ENCODE measurements at regions not wholly inside any gene's neighbourhood (a gene's known extent, or its start where the extent isn't known, plus 50 kb on each side); places are given as distances from the start of the nearest gene placed in this dataset.

GRCh38 chr2:226640501-226640900 is 159.1 kb downstream of the IRS1 start:
- TF ChIP-seq CTCF (conservative IDR thresholded peaks at IDR 0.05; ENCODE audit: control insufficient read depth, insufficient read depth, low read depth, low read length): no peak
- no peak overlapping the region for H3K4me3 ChIP-seq (ENCODE audit: control insufficient read depth, low read depth, low read length)
- no peak for DNase-seq (ENCODE audit: low read depth)

GRCh38 chr2:226639550-226639949 is 160.1 kb downstream of the IRS1 start:
- DNase-seq (ENCODE audit: low read depth): no peak
- no peak for TF ChIP-seq CTCF (conservative IDR thresholded peaks at IDR 0.05; ENCODE audit: control insufficient read depth, insufficient read depth, low read depth, low read length)
- H3K4me3 ChIP-seq (ENCODE audit: control insufficient read depth, low read depth, low read length): no peak overlapping the region

GRCh38 chr2:226638576-226638975 is 161.0 kb downstream of the IRS1 start:
- TF ChIP-seq CTCF (conservative IDR thresholded peaks at IDR 0.05; ENCODE audit: control insufficient read depth, insufficient read depth, low read depth, low read length): no peak
- no peak for DNase-seq (ENCODE audit: low read depth)
- no peak overlapping the region for H3K4me3 ChIP-seq (ENCODE audit: control insufficient read depth, low read depth, low read length)

GRCh38 chr2:226637383-226637782 is 162.2 kb downstream of the IRS1 start:
- no peak for TF ChIP-seq CTCF (conservative IDR thresholded peaks at IDR 0.05; ENCODE audit: control insufficient read depth, insufficient read depth, low read depth, low read length)
- H3K4me3 ChIP-seq (ENCODE audit: control insufficient read depth, low read depth, low read length): no peak overlapping the region
- no peak for DNase-seq (ENCODE audit: low read depth)

- no peak for TF ChIP-seq CTCF (conservative IDR thresholded peaks at IDR 0.05; ENCODE audit: control insufficient read depth, insufficient read depth, low read depth, low read length)
- DNase-seq (ENCODE audit: low read depth): peak; percentile 34
- H3K4me3 ChIP-seq (ENCODE audit: control insufficient read depth, low read depth, low read length): no peak overlapping the region
Observed at GRCh38 chr2:226636586-226636985, 163.0 kb downstream of the IRS1 start.

GRCh38 chr2:226634943-226635604 is 164.5 kb downstream of the IRS1 start:
- TF ChIP-seq CTCF (conservative IDR thresholded peaks at IDR 0.05; ENCODE audit: control insufficient read depth, insufficient read depth, low read depth, low read length): no peak
- DNase-seq (ENCODE audit: low read depth): no peak
- no peak overlapping the region for H3K4me3 ChIP-seq (ENCODE audit: control insufficient read depth, low read depth, low read length)

- no peak for TF ChIP-seq CTCF (conservative IDR thresholded peaks at IDR 0.05; ENCODE audit: control insufficient read depth, insufficient read depth, low read depth, low read length)
- H3K4me3 ChIP-seq (ENCODE audit: control insufficient read depth, low read depth, low read length): no peak overlapping the region
- peak; percentile 48 for DNase-seq (ENCODE audit: low read depth)
Observed at GRCh38 chr2:226631671-226632070, 167.9 kb downstream of the IRS1 start.
